Fibroblast of skin of back (primary cell): ENCODE measurements at regions not wholly inside any gene's neighbourhood (a gene's known extent, or its start where the extent isn't known, plus 50 kb on each side); places are given as distances from the start of the nearest gene placed in this dataset.

Experiments used
- DNase-seq: peaks from one replicate; pipeline ENCODE4 v3.0.0-alpha.2; 2013

GRCh38 chr4:111812760-111813159 is 332.5 kb upstream of the FAM241A start:
- DNase-seq, result no peak

GRCh38 chr4:111813555-111814140 is 331.6 kb upstream of the FAM241A start:
- DNase-seq, result no peak

- DNase-seq, result no peak
These were observed 330.3 kb upstream of the FAM241A start for GRCh38 chr4:111814961-111815360.

- DNase-seq, result no peak
These were observed 323.9 kb upstream of the FAM241A start for GRCh38 chr4:111821342-111821741.

GRCh38 chr4:111836601-111837000 is 308.7 kb upstream of the FAM241A start:
- DNase-seq, result no peak

GRCh38 chr4:111837761-111838160 is 307.5 kb upstream of the FAM241A start:
- DNase-seq, result no peak

GRCh38 chr4:111838406-111838930 is 306.8 kb upstream of the FAM241A start:
- no peak for DNase-seq

GRCh38 chr4:111839141-111839540 is 306.1 kb upstream of the FAM241A start:
- no peak for DNase-seq

GRCh38 chr4:111842336-111842735 is 302.9 kb upstream of the FAM241A start:
- no peak for DNase-seq

GRCh38 chr4:111847296-111848008 is 297.8 kb upstream of the FAM241A start:
- no peak for DNase-seq

- DNase-seq, result no peak
These were observed 295.4 kb upstream of the FAM241A start for GRCh38 chr4:111849746-111850284.

- peak; percentile 16 for DNase-seq
These were observed 290.7 kb upstream of the FAM241A start for GRCh38 chr4:111854494-111855087.

GRCh38 chr4:111855308-111855707 is 289.9 kb upstream of the FAM241A start:
- no peak for DNase-seq

- no peak for DNase-seq
These were observed 281.2 kb upstream of the FAM241A start for GRCh38 chr4:111864066-111864465.

GRCh38 chr4:111869339-111869738 is 275.9 kb upstream of the FAM241A start:
- no peak for DNase-seq

- DNase-seq, result no peak
These were observed 273.5 kb upstream of the FAM241A start for GRCh38 chr4:111871802-111872201.

- DNase-seq, result no peak
These were observed 271.5 kb upstream of the FAM241A start for GRCh38 chr4:111873801-111874200.

GRCh38 chr4:111879539-111879938 is 265.7 kb upstream of the FAM241A start:
- DNase-seq, result no peak

GRCh38 chr4:111880116-111880515 is 265.1 kb upstream of the FAM241A start:
- no peak for DNase-seq

GRCh38 chr4:111883557-111883999 is 261.7 kb upstream of the FAM241A start:
- no peak for DNase-seq

GRCh38 chr4:111890412-111890811 is 254.8 kb upstream of the FAM241A start:
- DNase-seq, result no peak

- no peak for DNase-seq
These were observed 239.7 kb upstream of the FAM241A start for GRCh38 chr4:111905511-111905910.

- no peak for DNase-seq
These were observed 225.6 kb upstream of the FAM241A start for GRCh38 chr4:111919639-111920038.

- DNase-seq, result no peak
These were observed 223.5 kb upstream of the FAM241A start for GRCh38 chr4:111921714-111922113.
